ENCODE measurements at regions not wholly inside any gene's neighbourhood (a gene's known extent, or its start where the extent isn't known, plus 50 kb on each side); places are given as distances from the start of the nearest gene placed in this dataset.

- H3K4me2 ChIP-seq (ENCODE audit: low read length), result no peak overlapping the region
- no peaks in the 10 kb centered on the region for H3K36me3 ChIP-seq (ENCODE audit: insufficient read depth, low read length)
- no peaks in the 10 kb centered on the region for H3K9me3 ChIP-seq (ENCODE audit: low read length)
- H3K27ac ChIP-seq (ENCODE audit: low read depth, low read length, poor library complexity, severe bottlenecking), result no peak overlapping the region
- H3K79me2 ChIP-seq (ENCODE audit: insufficient read depth, low read length), result no peaks in the 10 kb centered on the region
- H3K4me1 ChIP-seq (ENCODE audit: insufficient read depth, low read length, severe bottlenecking), result no peaks in the 10 kb centered on the region
- no peaks in the 10 kb centered on the region for H4K20me1 ChIP-seq (ENCODE audit: insufficient read depth, low read length)
- TF ChIP-seq EZH2 (IDR thresholded peaks at IDR 0.05; ENCODE audit: borderline replicate concordance, low read length) (no peak), CTCF (IDR thresholded peaks at IDR 0.05; ENCODE audit: low read length) (no peak)
- H3K4me3 ChIP-seq (ENCODE audit: low read depth, low read length, poor library complexity, severe bottlenecking), result no peak overlapping the region
- no peak overlapping the region for H2AFZ ChIP-seq (ENCODE audit: low read length)
- H3K9ac ChIP-seq (ENCODE audit: low read length), result no peak overlapping the region
- H3F3A ChIP-seq (ENCODE audit: insufficient read depth, low read length), result no peaks in the 10 kb centered on the region
- no peaks in the 10 kb centered on the region for H3K27me3 ChIP-seq (ENCODE audit: insufficient read depth, low read length)
- H3K9me2 ChIP-seq (ENCODE audit: low read depth, low read length), result no peaks in the 10 kb centered on the region
Observed at GRCh38 chr12:13471471-13471870, 274.9 kb downstream of the EMP1 start.

- H3K9me3 ChIP-seq (ENCODE audit: low read length), result no peaks in the 10 kb centered on the region
- H3K27me3 ChIP-seq (ENCODE audit: insufficient read depth, low read length), result no peaks in the 10 kb centered on the region
- no peaks in the 10 kb centered on the region for H3F3A ChIP-seq (ENCODE audit: insufficient read depth, low read length)
- no peaks in the 10 kb centered on the region for H3K36me3 ChIP-seq (ENCODE audit: insufficient read depth, low read length)
- no peak overlapping the region for H3K9ac ChIP-seq (ENCODE audit: low read length)
- no peaks in the 10 kb centered on the region for H3K4me1 ChIP-seq (ENCODE audit: insufficient read depth, low read length, severe bottlenecking)
- no peak overlapping the region for H3K4me2 ChIP-seq (ENCODE audit: low read length)
- no peak overlapping the region for H3K27ac ChIP-seq (ENCODE audit: low read depth, low read length, poor library complexity, severe bottlenecking)
- H4K20me1 ChIP-seq (ENCODE audit: insufficient read depth, low read length), result no peaks in the 10 kb centered on the region
- no peak overlapping the region for H3K4me3 ChIP-seq (ENCODE audit: low read depth, low read length, poor library complexity, severe bottlenecking)
- no peak overlapping the region for H2AFZ ChIP-seq (ENCODE audit: low read length)
- no peaks in the 10 kb centered on the region for H3K79me2 ChIP-seq (ENCODE audit: insufficient read depth, low read length)
- H3K9me2 ChIP-seq (ENCODE audit: low read depth, low read length), result no peaks in the 10 kb centered on the region
- TF ChIP-seq EZH2 (IDR thresholded peaks at IDR 0.05; ENCODE audit: borderline replicate concordance, low read length) (no peak), CTCF (IDR thresholded peaks at IDR 0.05; ENCODE audit: low read length) (no peak)
Observed at GRCh38 chr12:13465635-13466034, 269.1 kb downstream of the EMP1 start.

GRCh38 chr12:13463189-13463588 lies 266.7 kb downstream of the EMP1 start:
- Histone ChIP-seq H2AFZ (ENCODE audit: low read length) (no peak overlapping the region), H3K79me2 (ENCODE audit: insufficient read depth, low read length) (no peaks in the 10 kb centered on the region), H3K9me2 (ENCODE audit: low read depth, low read length) (no peaks in the 10 kb centered on the region), H3K27ac (ENCODE audit: low read depth, low read length, poor library complexity, severe bottlenecking) (no peak overlapping the region), H3K4me3 (ENCODE audit: low read depth, low read length, poor library complexity, severe bottlenecking) (no peak overlapping the region), H3K9ac (ENCODE audit: low read length) (no peak overlapping the region), H3K27me3 (ENCODE audit: insufficient read depth, low read length) (no peaks in the 10 kb centered on the region), H3K36me3 (ENCODE audit: insufficient read depth, low read length) (no peaks in the 10 kb centered on the region), H3K4me1 (ENCODE audit: insufficient read depth, low read length, severe bottlenecking) (no peaks in the 10 kb centered on the region), H3K4me2 (ENCODE audit: low read length) (no peak overlapping the region), H3F3A (ENCODE audit: insufficient read depth, low read length) (no peaks in the 10 kb centered on the region), H4K20me1 (ENCODE audit: insufficient read depth, low read length) (no peaks in the 10 kb centered on the region), H3K9me3 (ENCODE audit: low read length) (no peaks in the 10 kb centered on the region)
- TF ChIP-seq CTCF (IDR thresholded peaks at IDR 0.05; ENCODE audit: low read length) (no peak), EZH2 (IDR thresholded peaks at IDR 0.05; ENCODE audit: borderline replicate concordance, low read length) (no peak)

All from OCI-LY1 (cell line).